K562 (cell line): ENCODE measurements at regions not wholly inside any gene's neighbourhood (a gene's known extent, or its start where the extent isn't known, plus 50 kb on each side); places are given as distances from the start of the nearest gene placed in this dataset.
"Not testable (repeated sequence)": the region's sequence is repeated elsewhere in the genome, so short reads cannot be mapped to it uniquely, and the experiment has no call there.

ENCODE experiments used
- ATAC-seq: fragments of 200-7000 bp; cut with Tn5 transposase; 3 replicates; pipeline ENCODE4 v1.9.1; 2020; ENCODE audit warnings: moderate library complexity
- BruUV-seq: library from RNA; stranded (reverse); fragments of 400-500 nt; replicated peaks from 2 replicates; lab custom pipeline; 2021; lab: Mats Ljungman, UMichigan
- CTCF ChIA-PET: fragments of 300-600 bp; formaldehyde crosslinking; extraction: SDS; loops from one replicate; lab custom pipeline; 2021; ENCODE audit warnings: low intra/inter-chr PET ratio; lab: Yijun Ruan, JAX
- POLR2A ChIA-PET: fragments of 300-600, 350-650 bp; sonication (Branson Sonifier 250); formaldehyde crosslinking; extraction: SDS; loops from one replicate; lab custom pipeline; 2021; ENCODE audit warnings: antibody characterized with exemption, inconsistent platforms; lab: Yijun Ruan, JAX
- DNase-seq, 4 experiments: peaks; one replicate each; pipeline versions ENCODE4 v3.0.0 to v3.0.0-alpha.2; 2011 to 2018; ENCODE audit warnings: low spot score in 3 of 4, mixed read lengths in 3 of 4; ENCODE audit errors: extremely low read depth in 1 of 4
- FAIRE-seq: peaks from 2 replicates; lab custom pipeline; 2011; peaks lifted over from hg19 to GRCh38; lab: Jason Lieb, UNC
- H2AFZ ChIP-seq: 2 replicates; pipeline ENCODE4 v1.6.0; 2011; ENCODE audit warnings: low read depth, low read length, control low read depth, inconsistent platforms
- H3K27ac ChIP-seq: fragments of 200-600 bp; 3 replicates; pipeline ENCODE4 v1.8.0; 2011; ENCODE audit warnings: low read depth, mild to moderate bottlenecking, control low read depth, inconsistent platforms, low read length, moderate library complexity, mixed read lengths; ENCODE audit errors: extremely low read depth
- H3K27me3 ChIP-seq, 2 experiments: fragments of 300-600 bp in 1 of 2; 2 replicates in 1 of 2; 3 replicates in 1 of 2; pipeline versions ENCODE4 v1.6.0 to v1.8.0; 2011; ENCODE audit warnings: inconsistent platforms in 2 of 2, low read length in 2 of 2, mild to moderate bottlenecking in 1 of 2, mixed read lengths in 1 of 2, moderate library complexity in 1 of 2; ENCODE audit not compliant: control insufficient read depth in 2 of 2, insufficient read depth in 2 of 2
- H3K36me3 ChIP-seq: fragments of 300-600 bp; 3 replicates; pipeline ENCODE4 v1.8.0; 2011; ENCODE audit warnings: mild to moderate bottlenecking, low read length, inconsistent platforms; ENCODE audit not compliant: control insufficient read depth, insufficient read depth
- H3K4me1 ChIP-seq, 2 experiments: fragments of 200-600 bp in 1 of 2; replicated peaks in 1 of 2; 2 replicates in 1 of 2; 3 replicates in 1 of 2; pipeline versions ENCODE4 v1.5.1 to v1.8.0; 2011; ENCODE audit warnings: inconsistent platforms in 2 of 2, low read length in 2 of 2, mild to moderate bottlenecking in 1 of 2, mixed read lengths in 1 of 2, moderate library complexity in 1 of 2; ENCODE audit not compliant: control insufficient read depth in 2 of 2, insufficient read depth in 2 of 2
- H3K4me2 ChIP-seq: 2 replicates; pipeline ENCODE4 v1.6.1; 2011; ENCODE audit warnings: low read length, control low read depth, inconsistent platforms, mixed read lengths; ENCODE audit not compliant: insufficient read depth
- H3K4me3 ChIP-seq: fragments of 200-600 bp; sonication (generic), shearing (Covaris generic); 2 replicates; pipeline ENCODE4 v1.5.1; 2016; ENCODE audit warnings: control low read depth, inconsistent platforms
- H3K79me2 ChIP-seq: fragments of 200-600 bp; 3 replicates; pipeline ENCODE4 v1.8.0; 2011; ENCODE audit warnings: low read length, inconsistent platforms; ENCODE audit not compliant: control insufficient read depth, insufficient read depth
- H3K9ac ChIP-seq, 2 experiments: 2 replicates each; pipeline versions ENCODE4 v1.6.0 to v1.6.1; 2011; ENCODE audit warnings: low read depth in 2 of 2, low read length in 2 of 2, control low read depth in 1 of 2, inconsistent platforms in 1 of 2, mild to moderate bottlenecking in 1 of 2, mixed read lengths in 1 of 2; ENCODE audit not compliant: insufficient read depth in 1 of 2
- H3K9me1 ChIP-seq: one replicate; pipeline ENCODE4 v1.6.0; 2011; ENCODE audit warnings: inconsistent platforms, mild to moderate bottlenecking, low read length, moderate library complexity; ENCODE audit not compliant: control insufficient read depth, insufficient read depth
- H3K9me3 ChIP-seq: replicated peaks from 2 replicates; pipeline ENCODE4 v1.5.1; 2011; ENCODE audit warnings: low read depth, low read length, inconsistent platforms; ENCODE audit not compliant: control insufficient read depth, insufficient read depth
- H4K20me1 ChIP-seq: replicated peaks from 2 replicates; pipeline ENCODE4 v1.6.1; 2011; ENCODE audit warnings: low read length, inconsistent platforms, mixed read lengths; ENCODE audit not compliant: control insufficient read depth, insufficient read depth
- BRF2 ChIP-seq: IDR thresholded peaks from 3 replicates; pipeline ENCODE4 v1.6.1; 2011; ENCODE audit warnings: borderline replicate concordance, mild to moderate bottlenecking; ENCODE audit not compliant: insufficient read length, insufficient read depth
- CBX3 ChIP-seq, 2 experiments: IDR thresholded peaks; 1 replicate in 1 of 2; 2 replicates in 1 of 2; pipeline ENCODE4 v1.6.1; 2012; ENCODE audit warnings: inconsistent platforms in 2 of 2, low read length in 2 of 2, borderline replicate concordance in 1 of 2, control low read depth in 1 of 2
- HIVEP1 ChIP-seq: fragments of 250-450 bp; sonication (Bioruptor Pico); IDR thresholded peaks from 2 replicates; pipeline ENCODE4 v1.4.0; 2020; ENCODE audit warnings: mild to moderate bottlenecking
- MEF2D ChIP-seq: conservative IDR thresholded peaks from 2 replicates; pipeline ENCODE4 v1.6.1; 2016; ENCODE audit warnings: low read depth, missing genetic modification characterization, missing compliant biosample characterization
- PHB ChIP-seq: fragments of 250-450 bp; sonication (Bioruptor Pico); IDR thresholded peaks from 2 replicates; pipeline ENCODE4 v1.5.0; 2021
- POLR2AphosphoS2 ChIP-seq: IDR thresholded peaks from 2 replicates; pipeline ENCODE4 v1.6.1; 2012; ENCODE audit warnings: low read length, improper control_type of control experiment
- SIRT6 ChIP-seq: IDR thresholded peaks from one replicate; pipeline ENCODE4 v1.6.1; 2012; ENCODE audit warnings: low read depth, mild to moderate bottlenecking, control low read depth, inconsistent platforms, low read length, moderate library complexity
- STAT5B ChIP-seq: fragments of 250-450 bp; sonication (Bioruptor Pico); IDR thresholded peaks from 2 replicates; pipeline ENCODE4 v1.8.0; 2021; ENCODE audit warnings: mild to moderate bottlenecking, inconsistent platforms
- TFAM ChIP-seq: fragments of 250-450 bp; sonication (Bioruptor Pico); conservative IDR thresholded peaks from 2 replicates; pipeline ENCODE4 v1.5.0; 2021; ENCODE audit warnings: mild to moderate bottlenecking, moderate library complexity
- ZC3H11A ChIP-seq: IDR thresholded peaks from 2 replicates; pipeline ENCODE4 v1.6.1; 2012; ENCODE audit warnings: low read depth, low read length, improper control_type of control experiment
- WGBS: fragments of 100-300 bp; shearing (Covaris generic); methylation state at CpG from one replicate; pipeline ENCODE4 v1.1.6; 2016; ENCODE audit warnings: low coverage, mixed read lengths; ENCODE audit not compliant: insufficient coverage; ENCODE audit errors: missing lambda C conversion rate; 5-methylcytosine and 5-hydroxymethylcytosine counted together
- in situ Hi-C: fragments of 300-500 bp; cut with MboI; formaldehyde crosslinking; loops from 4 replicates; pipeline ENCODE4 v1.15.0; 2018; ENCODE audit warnings: inconsistent platforms, mixed read lengths
- intact Hi-C: fragments of 100-400 bp; cut with micrococcal nuclease; formaldehyde crosslinking; loops from 2 replicates; pipeline ENCODE4 v1.14.2; 2022
- TF ChIP-seq, protein P1 (sequence below): fragments of 450-650 bp; IDR thresholded peaks from 2 replicates; pipeline ENCODE4 v1.6.1; 2018; ENCODE audit warnings: mild to moderate bottlenecking, low read depth; ENCODE audit not compliant: partially characterized antibody
- TF ChIP-seq, protein P2 (sequence below): sonication (generic); formaldehyde crosslinking; IDR thresholded peaks from 2 replicates; pipeline ENCODE4 v1.8.0; 2022; ENCODE audit warnings: mild to moderate bottlenecking, low read depth, missing genetic modification reagents

DNA sequence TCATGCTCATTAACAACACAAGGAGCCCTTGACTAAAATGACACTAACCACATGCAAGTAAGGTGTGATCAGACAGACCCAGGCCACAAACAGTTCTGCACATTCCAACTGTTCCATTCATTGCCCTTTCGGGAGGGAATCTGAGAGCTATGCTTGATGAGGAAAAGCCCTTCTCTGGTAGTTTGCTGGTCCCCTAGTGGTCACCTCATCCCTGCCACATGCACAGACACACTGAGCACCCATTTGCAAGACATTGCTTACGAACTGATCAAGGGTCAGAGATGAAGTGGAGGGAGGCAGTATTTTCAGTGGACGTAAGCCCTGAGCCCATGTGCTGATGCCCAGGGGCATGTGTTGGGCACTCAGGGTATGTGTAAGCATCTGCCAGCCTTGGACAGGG, 220.9 kb downstream of the VAPA start:
- H3K4me2 ChIP-seq, H2AFZ ChIP-seq, H3K9me1 ChIP-seq, intact Hi-C loops, H3K4me1 ChIP-seq, CTCF ChIA-PET, FAIRE-seq, POLR2A ChIA-PET, H3K4me3 ChIP-seq, H4K20me1 ChIP-seq, H3K27ac ChIP-seq, H3K79me2 ChIP-seq, BruUV-seq, in situ Hi-C loops, H3K9ac ChIP-seq, H3K9me3 ChIP-seq, DNase-seq, H3K36me3 ChIP-seq: not testable (repeated sequence)
- 0% methylated on average over 3 of the region's 3 CpGs for WGBS
- H3K27me3 ChIP-seq, result peaks cover 40 to 51% of the 10 kb centered on the region in 2 experiments
- ATAC-seq, result peak; percentile 65

- Histone ChIP-seq H3K9me1 (no peaks in the 10 kb centered on the region), H3K4me3 (no peak overlapping the region), H3K27ac (no peak overlapping the region), H2AFZ (no peak overlapping the region), H3K4me1 (peaks cover 0 to 7% of the 10 kb centered on the region in 2 experiments; a peak in 2 of 5 replicates), H3K4me2 (no peak overlapping the region), H3K79me2 (no peaks in the 10 kb centered on the region), H4K20me1 (0 out of 2 replicates have a peak, but pooled peaks cover 2% of the 10 kb centered on the region), H3K36me3 (no peaks in the 10 kb centered on the region), H3K9me3 (no peaks in the 10 kb centered on the region), H3K27me3 (peaks cover 38 to 51% of the 10 kb centered on the region in 2 experiments), H3K9ac (no peak overlapping the region)
- intact Hi-C loops, result no loop called here
- BruUV-seq, result no TSS peak
- FAIRE-seq (no peak), ATAC-seq (no peak), DNase-seq (no peak)
- ChIA-PET POLR2A (interaction anchor here (0.5 kb wide), 2 partner anchors 12 to 24 kb away, joined by 3 read pairs; no protein-coding TSS in a partner anchor), CTCF (no interaction called here)
- in situ Hi-C loops, result no loop called here
- WGBS, result 0% methylated on average over 3 of the region's 3 CpGs
- TF ChIP-seq HIVEP1 (CRISPR knock-in tag) (no peak), BRF2 (no peak), SIRT6 (no peak), TFAM (no peak), ZC3H11A (no peak), STAT5B (CRISPR knock-in tag) (no peak), CBX3 (IDR thresholded peaks at IDR 0.05; ENCODE audit: borderline replicate concordance in 1 of 2, low read length in 2 of 2) (no peak), POLR2AphosphoS2 (no peak), PHB (CRISPR knock-in tag) (no peak), MEF2D (no peak)
- TF ChIP-seq, protein P1, sequence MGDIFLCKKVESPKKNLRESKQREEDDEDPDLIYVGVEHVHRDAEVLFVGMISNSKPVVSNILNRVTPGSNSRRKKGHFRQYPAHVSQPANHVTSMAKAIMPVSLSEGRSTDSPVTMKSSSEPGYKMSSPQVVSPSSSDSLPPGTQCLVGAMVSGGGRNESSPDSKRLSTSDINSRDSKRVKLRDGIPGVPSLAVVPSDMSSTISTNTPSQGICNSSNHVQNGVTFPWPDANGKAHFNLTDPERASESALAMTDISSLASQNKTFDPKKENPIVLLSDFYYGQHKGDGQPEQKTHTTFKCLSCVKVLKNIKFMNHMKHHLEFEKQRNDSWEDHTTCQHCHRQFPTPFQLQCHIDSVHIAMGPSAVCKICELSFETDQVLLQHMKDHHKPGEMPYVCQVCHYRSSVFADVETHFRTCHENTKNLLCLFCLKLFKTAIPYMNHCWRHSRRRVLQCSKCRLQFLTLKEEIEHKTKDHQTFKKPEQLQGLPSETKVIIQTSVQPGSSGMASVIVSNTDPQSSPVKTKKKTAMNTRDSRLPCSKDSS, result no peak
- TF ChIP-seq, protein P2, sequence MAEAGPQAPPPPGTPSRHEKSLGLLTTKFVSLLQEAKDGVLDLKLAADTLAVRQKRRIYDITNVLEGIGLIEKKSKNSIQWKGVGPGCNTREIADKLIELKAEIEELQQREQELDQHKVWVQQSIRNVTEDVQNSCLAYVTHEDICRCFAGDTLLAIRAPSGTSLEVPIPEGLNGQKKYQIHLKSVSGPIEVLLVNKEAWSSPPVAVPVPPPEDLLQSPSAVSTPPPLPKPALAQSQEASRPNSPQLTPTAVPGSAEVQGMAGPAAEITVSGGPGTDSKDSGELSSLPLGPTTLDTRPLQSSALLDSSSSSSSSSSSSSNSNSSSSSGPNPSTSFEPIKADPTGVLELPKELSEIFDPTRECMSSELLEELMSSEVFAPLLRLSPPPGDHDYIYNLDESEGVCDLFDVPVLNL (CRISPR knock-in tag), result no peak
These were observed 221.6 kb downstream of the VAPA start for GRCh38 chr18:10135302-10135926.
